Loucy (cell line): ENCODE measurements at regions not wholly inside any gene's neighbourhood (a gene's known extent, or its start where the extent isn't known, plus 50 kb on each side); places are given as distances from the start of the nearest gene placed in this dataset.

Experiments used
- EZH2phosphoT487 ChIP-seq: fragments of 200-600 bp; IDR thresholded peaks from 2 replicates; pipeline ENCODE4 v1.6.1; 2018; ENCODE audit warnings: antibody characterized with exemption, mild to moderate bottlenecking, moderate library complexity, borderline replicate concordance
- TF ChIP-seq, protein P1 (sequence below): fragments of 200-600 bp; sonication (generic); conservative IDR thresholded peaks from 2 replicates; pipeline ENCODE4 v1.5.1; 2014; ENCODE audit warnings: mild to moderate bottlenecking, antibody characterized with exemption, low read length

DNA sequence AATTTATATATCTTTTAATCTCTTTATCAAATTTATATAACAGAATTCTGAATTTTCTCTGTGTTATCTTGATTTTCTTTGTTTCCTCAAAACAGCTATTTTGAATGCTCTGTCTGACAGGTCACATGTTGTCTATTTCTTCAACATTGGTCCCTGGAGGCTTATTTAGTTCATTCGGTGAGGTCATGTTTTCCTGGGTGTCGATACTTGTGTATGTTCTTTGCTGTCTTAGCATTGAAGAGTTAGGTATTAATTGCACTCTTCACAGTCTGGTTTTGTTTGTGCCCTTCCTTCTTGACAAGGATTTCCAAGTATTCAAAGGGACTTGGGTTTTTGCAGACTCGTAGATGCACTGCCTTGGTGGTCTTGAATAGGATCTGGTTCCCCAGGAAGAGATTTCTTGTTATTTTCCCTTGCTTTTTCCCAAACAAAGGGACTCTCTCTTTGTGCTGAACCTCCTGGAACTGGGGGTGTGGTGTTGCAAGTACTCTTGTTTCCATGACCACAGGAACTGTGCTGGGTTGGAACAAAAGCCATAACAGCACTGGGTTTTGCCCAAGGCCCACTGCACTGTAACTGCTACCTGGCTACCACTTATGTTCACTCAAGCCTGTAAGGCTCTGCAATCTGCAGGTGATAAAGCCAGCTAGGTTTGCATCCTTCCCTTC, 1483.0 kb downstream of the CDH8 start:
- TF ChIP-seq, protein P1, sequence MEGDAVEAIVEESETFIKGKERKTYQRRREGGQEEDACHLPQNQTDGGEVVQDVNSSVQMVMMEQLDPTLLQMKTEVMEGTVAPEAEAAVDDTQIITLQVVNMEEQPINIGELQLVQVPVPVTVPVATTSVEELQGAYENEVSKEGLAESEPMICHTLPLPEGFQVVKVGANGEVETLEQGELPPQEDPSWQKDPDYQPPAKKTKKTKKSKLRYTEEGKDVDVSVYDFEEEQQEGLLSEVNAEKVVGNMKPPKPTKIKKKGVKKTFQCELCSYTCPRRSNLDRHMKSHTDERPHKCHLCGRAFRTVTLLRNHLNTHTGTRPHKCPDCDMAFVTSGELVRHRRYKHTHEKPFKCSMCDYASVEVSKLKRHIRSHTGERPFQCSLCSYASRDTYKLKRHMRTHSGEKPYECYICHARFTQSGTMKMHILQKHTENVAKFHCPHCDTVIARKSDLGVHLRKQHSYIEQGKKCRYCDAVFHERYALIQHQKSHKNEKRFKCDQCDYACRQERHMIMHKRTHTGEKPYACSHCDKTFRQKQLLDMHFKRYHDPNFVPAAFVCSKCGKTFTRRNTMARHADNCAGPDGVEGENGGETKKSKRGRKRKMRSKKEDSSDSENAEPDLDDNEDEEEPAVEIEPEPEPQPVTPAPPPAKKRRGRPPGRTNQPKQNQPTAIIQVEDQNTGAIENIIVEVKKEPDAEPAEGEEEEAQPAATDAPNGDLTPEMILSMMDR = no peak
- no peak for TF ChIP-seq EZH2phosphoT487
